Astrocyte (in vitro differentiated cells and primary cell): ENCODE measurements at regions not wholly inside any gene's neighbourhood (a gene's known extent, or its start where the extent isn't known, plus 50 kb on each side); places are given as distances from the start of the nearest gene placed in this dataset.
A peak's percentile ranks its signal among the peaks of the same experiment; 100 is the strongest.

Experiments
- DNase-seq: peaks from one replicate; pipeline ENCODE4 v3.0.0-alpha.2; 2010; ENCODE audit warnings: low read depth
- FAIRE-seq: peaks from 2 replicates; lab custom pipeline; 2011; peaks lifted over from hg19 to GRCh38; lab: Jason Lieb, UNC
- H2AFZ ChIP-seq: 2 replicates; pipeline ENCODE4 v1.6.0; 2012; ENCODE audit warnings: low read depth, low read length, inconsistent platforms
- H3K27ac ChIP-seq: 2 replicates; pipeline ENCODE4 v1.5.1; 2011; ENCODE audit warnings: low read depth, low read length, inconsistent platforms
- H3K27me3 ChIP-seq: 2 replicates; pipeline ENCODE4 v1.6.0; 2011; ENCODE audit warnings: low read length, inconsistent platforms; ENCODE audit not compliant: insufficient read depth
- H3K36me3 ChIP-seq: 2 replicates; pipeline ENCODE4 v1.5.1; 2011; ENCODE audit warnings: low read length, inconsistent platforms; ENCODE audit not compliant: insufficient read depth
- H3K4me1 ChIP-seq: 2 replicates; pipeline ENCODE4 v1.5.1; 2011; ENCODE audit warnings: low read length, inconsistent platforms; ENCODE audit not compliant: insufficient read depth
- H3K4me2 ChIP-seq: 2 replicates; pipeline ENCODE4 v1.6.0; 2012; ENCODE audit warnings: low read length, inconsistent platforms
- H3K4me3 ChIP-seq: 2 replicates; pipeline ENCODE4 v1.5.1; 2011; ENCODE audit warnings: low read depth, mild to moderate bottlenecking, low read length, inconsistent platforms; ENCODE audit not compliant: insufficient read depth
- H3K79me2 ChIP-seq: 2 replicates; pipeline ENCODE4 v1.6.0; 2012; ENCODE audit warnings: mild to moderate bottlenecking, low read length, inconsistent platforms; ENCODE audit not compliant: insufficient read depth
- H3K9ac ChIP-seq: 2 replicates; pipeline ENCODE4 v1.6.0; 2012; ENCODE audit warnings: mild to moderate bottlenecking, low read length, inconsistent platforms
- H3K9me3 ChIP-seq: 2 replicates; pipeline ENCODE4 v1.5.1; 2012; ENCODE audit warnings: low read depth, mild to moderate bottlenecking, low read length, inconsistent platforms; ENCODE audit not compliant: insufficient read depth
- H4K20me1 ChIP-seq: 2 replicates; pipeline ENCODE4 v1.6.0; 2012; ENCODE audit warnings: low read length, inconsistent platforms; ENCODE audit not compliant: insufficient read depth
- H3K27ac Mint-ChIP-seq: one replicate; pipeline ENCODE4 v1.8.0; 2021; ENCODE audit warnings: mild to moderate bottlenecking, mixed read lengths; ENCODE audit not compliant: unreplicated experiment
- H3K27me3 Mint-ChIP-seq: one replicate; pipeline ENCODE4 v1.8.0; 2021; ENCODE audit warnings: low read depth, mixed read lengths; ENCODE audit not compliant: unreplicated experiment
- H3K36me3 Mint-ChIP-seq: one replicate; pipeline ENCODE4 v1.8.0; 2021; ENCODE audit warnings: low read depth, mixed read lengths; ENCODE audit not compliant: unreplicated experiment
- H3K4me1 Mint-ChIP-seq: one replicate; pipeline ENCODE4 v1.8.0; 2021; ENCODE audit warnings: low read depth, mixed read lengths; ENCODE audit not compliant: unreplicated experiment
- H3K4me3 Mint-ChIP-seq: one replicate; pipeline ENCODE4 v1.8.0; 2021; ENCODE audit warnings: mild to moderate bottlenecking, moderate library complexity, mixed read lengths; ENCODE audit not compliant: unreplicated experiment
- H3K9me3 Mint-ChIP-seq: one replicate; pipeline ENCODE4 v1.8.0; 2021; ENCODE audit warnings: mild to moderate bottlenecking, mixed read lengths; ENCODE audit not compliant: unreplicated experiment
- EZH2 ChIP-seq: IDR thresholded peaks from 2 replicates; pipeline ENCODE4 v1.6.1; 2012; ENCODE audit warnings: mild to moderate bottlenecking, low read length, inconsistent platforms; ENCODE audit not compliant: insufficient read depth
- TF ChIP-seq, protein P1 (sequence below): IDR thresholded peaks from 2 replicates; pipeline ENCODE4 v1.5.1; 2011; ENCODE audit warnings: low read depth, mild to moderate bottlenecking, inconsistent platforms, low read length, moderate library complexity; ENCODE audit not compliant: insufficient read depth

GRCh38 chr15:69934607-69935006 lies 163.1 kb downstream of the TLE3 start:
- H3K36me3 ChIP-seq = no peaks in the 10 kb centered on the region
- no peak overlapping the region for H3K9ac ChIP-seq
- FAIRE-seq (no peak), DNase-seq (no peak)
- H3K4me2 ChIP-seq = no peak overlapping the region
- no peaks in the 10 kb centered on the region for H3K79me2 ChIP-seq
- H3K27me3 ChIP-seq = peaks cover 10% of the 10 kb centered on the region
- H3K9me3 Mint-ChIP-seq = peaks cover 24% of the 10 kb centered on the region
- no peak overlapping the region for H3K27ac ChIP-seq
- no peak overlapping the region for H3K27ac Mint-ChIP-seq
- H3K4me3 Mint-ChIP-seq = no peak overlapping the region
- H4K20me1 ChIP-seq = no peaks in the 10 kb centered on the region
- no peaks in the 10 kb centered on the region for H3K4me1 ChIP-seq
- no peak overlapping the region for H3K4me3 ChIP-seq
- TF ChIP-seq, protein P1, sequence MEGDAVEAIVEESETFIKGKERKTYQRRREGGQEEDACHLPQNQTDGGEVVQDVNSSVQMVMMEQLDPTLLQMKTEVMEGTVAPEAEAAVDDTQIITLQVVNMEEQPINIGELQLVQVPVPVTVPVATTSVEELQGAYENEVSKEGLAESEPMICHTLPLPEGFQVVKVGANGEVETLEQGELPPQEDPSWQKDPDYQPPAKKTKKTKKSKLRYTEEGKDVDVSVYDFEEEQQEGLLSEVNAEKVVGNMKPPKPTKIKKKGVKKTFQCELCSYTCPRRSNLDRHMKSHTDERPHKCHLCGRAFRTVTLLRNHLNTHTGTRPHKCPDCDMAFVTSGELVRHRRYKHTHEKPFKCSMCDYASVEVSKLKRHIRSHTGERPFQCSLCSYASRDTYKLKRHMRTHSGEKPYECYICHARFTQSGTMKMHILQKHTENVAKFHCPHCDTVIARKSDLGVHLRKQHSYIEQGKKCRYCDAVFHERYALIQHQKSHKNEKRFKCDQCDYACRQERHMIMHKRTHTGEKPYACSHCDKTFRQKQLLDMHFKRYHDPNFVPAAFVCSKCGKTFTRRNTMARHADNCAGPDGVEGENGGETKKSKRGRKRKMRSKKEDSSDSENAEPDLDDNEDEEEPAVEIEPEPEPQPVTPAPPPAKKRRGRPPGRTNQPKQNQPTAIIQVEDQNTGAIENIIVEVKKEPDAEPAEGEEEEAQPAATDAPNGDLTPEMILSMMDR = no peak
- TF ChIP-seq EZH2 = no peak
- H3K9me3 ChIP-seq = no peaks in the 10 kb centered on the region
- H2AFZ ChIP-seq = no peak overlapping the region
- H3K27me3 Mint-ChIP-seq = peaks cover 28% of the 10 kb centered on the region
- peaks cover 3% of the 10 kb centered on the region for H3K4me1 Mint-ChIP-seq
- H3K36me3 Mint-ChIP-seq = peaks cover 7% of the 10 kb centered on the region

DNA sequence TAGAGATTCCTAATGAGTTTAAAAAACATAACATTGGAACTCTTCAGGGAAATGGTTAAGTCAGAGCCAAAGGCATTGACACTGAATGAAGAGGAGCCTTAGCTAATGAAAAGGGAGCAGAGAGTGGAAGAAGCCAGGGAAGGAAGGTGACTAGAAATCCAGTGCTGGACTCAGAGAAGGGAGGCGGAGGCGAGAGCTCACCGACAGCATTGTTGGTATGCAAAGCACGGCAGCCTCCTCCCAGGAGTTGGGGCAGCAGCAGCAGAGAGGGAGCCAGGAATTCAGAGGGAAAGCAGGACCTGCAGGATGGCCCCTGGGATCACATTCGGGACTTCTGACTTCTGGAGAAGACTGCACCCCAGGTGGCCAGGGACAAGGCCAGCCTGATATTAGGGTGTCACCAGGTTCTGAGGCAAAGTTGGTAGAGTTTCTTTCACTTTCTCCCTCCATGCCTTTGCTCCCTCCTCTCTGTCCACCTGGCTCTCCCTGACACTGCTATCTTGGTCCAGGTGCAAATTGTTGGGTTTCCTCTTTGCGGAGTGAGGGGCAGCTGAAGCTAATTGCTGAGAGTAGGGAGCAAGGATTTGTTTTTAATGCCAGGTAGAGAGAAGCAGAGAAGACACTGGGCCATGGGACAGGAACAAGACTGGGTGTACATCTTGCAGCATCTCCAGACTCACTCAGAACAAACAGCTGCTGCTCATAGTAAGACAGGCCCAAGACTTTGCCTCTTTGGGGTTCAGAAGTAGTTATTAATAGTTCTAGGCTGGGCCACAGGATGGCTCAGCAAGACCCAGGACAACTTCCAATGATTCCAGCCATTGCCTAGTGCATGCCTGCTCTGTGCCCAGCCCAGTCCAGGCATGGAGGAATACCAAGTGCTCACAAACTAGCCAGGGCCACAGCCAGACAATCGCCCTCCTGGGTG lies 157.9 kb downstream of the TLE3 start:
- no peak overlapping the region for H3K27ac Mint-ChIP-seq

More for the DNA sequence above, 157.9 kb downstream of the TLE3 start:
- no peak overlapping the region for H3K27ac ChIP-seq
- DNase-seq = no peak
- peaks cover 16% of the 10 kb centered on the region for H3K9me3 Mint-ChIP-seq
- H3K36me3 Mint-ChIP-seq = peaks cover 9% of the 10 kb centered on the region
- H3K27me3 Mint-ChIP-seq = peaks cover 22% of the 10 kb centered on the region
- H4K20me1 ChIP-seq = no peaks in the 10 kb centered on the region
- peak overlapping the region; percentile 55 for H3K4me3 Mint-ChIP-seq
- no peaks in the 10 kb centered on the region for H3K9me3 ChIP-seq
- no peaks in the 10 kb centered on the region for H3K36me3 ChIP-seq
- no peak overlapping the region for H3K4me3 ChIP-seq
- no peak overlapping the region for H3K9ac ChIP-seq
- no peak overlapping the region for H2AFZ ChIP-seq
- peaks cover 7% of the 10 kb centered on the region for H3K4me1 Mint-ChIP-seq
- peak overlapping the region; percentile 56 for H3K4me2 ChIP-seq
- peaks cover 18% of the 10 kb centered on the region for H3K27me3 ChIP-seq
- FAIRE-seq = no peak
- no peak for TF ChIP-seq EZH2
- TF ChIP-seq, protein P1 = no peak
- no peaks in the 10 kb centered on the region for H3K4me1 ChIP-seq
- no peaks in the 10 kb centered on the region for H3K79me2 ChIP-seq
